ENCODE measurements at regions not wholly inside any gene's neighbourhood (a gene's known extent, or its start where the extent isn't known, plus 50 kb on each side); places are given as distances from the start of the nearest gene placed in this dataset.

GRCh38 chr4:111652986-111653385 is 492.3 kb upstream of the FAM241A start:
- no peak for TF ChIP-seq EZH2 (IDR thresholded peaks at IDR 0.05; ENCODE audit: borderline replicate concordance, low read length)
- TF ChIP-seq, protein P1, sequence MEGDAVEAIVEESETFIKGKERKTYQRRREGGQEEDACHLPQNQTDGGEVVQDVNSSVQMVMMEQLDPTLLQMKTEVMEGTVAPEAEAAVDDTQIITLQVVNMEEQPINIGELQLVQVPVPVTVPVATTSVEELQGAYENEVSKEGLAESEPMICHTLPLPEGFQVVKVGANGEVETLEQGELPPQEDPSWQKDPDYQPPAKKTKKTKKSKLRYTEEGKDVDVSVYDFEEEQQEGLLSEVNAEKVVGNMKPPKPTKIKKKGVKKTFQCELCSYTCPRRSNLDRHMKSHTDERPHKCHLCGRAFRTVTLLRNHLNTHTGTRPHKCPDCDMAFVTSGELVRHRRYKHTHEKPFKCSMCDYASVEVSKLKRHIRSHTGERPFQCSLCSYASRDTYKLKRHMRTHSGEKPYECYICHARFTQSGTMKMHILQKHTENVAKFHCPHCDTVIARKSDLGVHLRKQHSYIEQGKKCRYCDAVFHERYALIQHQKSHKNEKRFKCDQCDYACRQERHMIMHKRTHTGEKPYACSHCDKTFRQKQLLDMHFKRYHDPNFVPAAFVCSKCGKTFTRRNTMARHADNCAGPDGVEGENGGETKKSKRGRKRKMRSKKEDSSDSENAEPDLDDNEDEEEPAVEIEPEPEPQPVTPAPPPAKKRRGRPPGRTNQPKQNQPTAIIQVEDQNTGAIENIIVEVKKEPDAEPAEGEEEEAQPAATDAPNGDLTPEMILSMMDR (conservative IDR thresholded peaks at IDR 0.05 in 1 of 2, IDR thresholded peaks at IDR 0.05 in 1 of 2; ENCODE audit: extremely low read depth in 1 of 2, insufficient read depth in 1 of 2, low read depth in 1 of 2, low read length in 2 of 2): no peak

All from mammary epithelial cell (primary cell).